NCI-H1694 (cell line): ENCODE measurements at regions not wholly inside any gene's neighbourhood (a gene's known extent, or its start where the extent isn't known, plus 50 kb on each side); places are given as distances from the start of the nearest gene placed in this dataset.
"Not testable (repeated sequence)": the region's sequence is repeated elsewhere in the genome, so short reads cannot be mapped to it uniquely, and the experiment has no call there.

Experiments
- DNase-seq: peaks from one replicate; lab custom pipeline; 2025; lab: John Stamatoyannopoulos, UW

DNA sequence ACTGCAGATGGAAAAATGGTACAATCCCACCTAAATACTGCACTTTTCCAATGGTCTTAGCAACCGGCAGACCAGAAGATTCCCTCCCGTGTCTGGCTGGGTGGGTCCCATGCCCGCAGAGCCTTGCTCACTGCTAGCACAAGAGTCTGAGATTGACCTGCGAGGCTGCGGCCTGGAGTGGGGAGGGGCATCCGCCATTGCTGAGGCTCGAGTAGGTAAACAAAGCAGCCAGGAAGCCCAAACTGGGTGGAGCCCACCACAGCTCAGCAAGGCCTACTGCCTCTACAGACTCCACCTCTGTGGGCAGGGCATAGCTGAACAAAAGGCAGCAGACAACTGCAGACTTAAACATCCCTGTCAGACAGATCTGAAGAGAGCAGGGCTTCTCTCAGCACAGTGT lies 221.6 kb upstream of the CTNND2 start:
- no peak for DNase-seq

DNA sequence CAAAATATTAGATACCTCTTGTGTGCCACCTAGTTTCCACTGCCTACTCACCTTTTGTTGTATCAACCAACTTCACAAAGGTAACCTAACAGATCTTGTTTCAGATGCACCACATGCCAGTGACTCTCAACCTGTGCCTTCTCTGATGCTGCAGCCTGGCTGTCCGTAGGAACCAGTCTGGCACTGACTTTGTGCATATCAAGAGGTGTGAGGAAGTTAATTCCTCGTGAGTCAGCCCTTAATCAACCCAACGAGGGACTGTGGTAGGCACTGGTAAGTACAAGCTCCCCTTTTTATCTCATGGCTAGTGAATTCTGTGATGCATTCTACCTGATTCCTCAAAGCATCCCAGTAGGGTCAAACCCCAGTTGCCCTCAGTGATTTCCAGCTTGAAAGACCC lies 215.4 kb upstream of the CTNND2 start:
- DNase-seq: no peak

DNA sequence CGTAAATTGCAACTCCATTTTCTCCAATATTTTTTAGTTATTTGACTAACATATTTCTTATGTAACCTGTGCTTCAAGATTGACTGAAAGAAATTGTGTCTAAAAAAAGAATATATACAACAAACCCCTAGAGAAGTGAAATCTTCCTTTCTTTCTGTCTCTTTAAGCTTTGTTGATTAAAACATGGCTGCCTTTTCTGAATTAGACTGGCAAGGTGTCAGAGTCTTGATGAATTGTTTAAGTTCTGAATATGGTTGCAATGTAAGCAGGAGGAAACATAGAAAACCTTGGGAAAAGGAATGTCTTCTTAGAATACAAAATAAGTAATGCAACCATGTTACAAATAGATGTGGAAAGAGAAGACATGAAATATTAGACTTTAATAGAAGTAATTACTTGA lies 209.8 kb upstream of the CTNND2 start:
- no peak for DNase-seq

DNA sequence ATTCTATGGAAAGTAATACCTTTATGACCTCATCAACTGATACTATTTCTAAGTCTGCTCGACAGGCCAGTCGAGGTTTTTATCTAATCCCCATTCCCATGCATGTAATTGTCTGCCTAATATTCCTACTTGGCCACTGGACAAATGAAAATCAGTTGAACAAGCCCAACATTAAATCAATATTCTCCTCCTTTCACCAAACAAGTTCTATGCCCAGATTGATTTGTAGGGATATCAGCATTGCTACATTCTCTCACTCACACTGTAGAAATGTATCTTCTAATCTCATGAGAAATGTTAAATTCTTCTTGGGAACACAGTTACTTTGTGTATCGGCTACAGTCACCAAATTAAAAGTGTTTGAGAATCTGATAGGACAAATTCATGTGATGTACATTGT lies 208.8 kb upstream of the CTNND2 start:
- DNase-seq: no peak

DNA sequence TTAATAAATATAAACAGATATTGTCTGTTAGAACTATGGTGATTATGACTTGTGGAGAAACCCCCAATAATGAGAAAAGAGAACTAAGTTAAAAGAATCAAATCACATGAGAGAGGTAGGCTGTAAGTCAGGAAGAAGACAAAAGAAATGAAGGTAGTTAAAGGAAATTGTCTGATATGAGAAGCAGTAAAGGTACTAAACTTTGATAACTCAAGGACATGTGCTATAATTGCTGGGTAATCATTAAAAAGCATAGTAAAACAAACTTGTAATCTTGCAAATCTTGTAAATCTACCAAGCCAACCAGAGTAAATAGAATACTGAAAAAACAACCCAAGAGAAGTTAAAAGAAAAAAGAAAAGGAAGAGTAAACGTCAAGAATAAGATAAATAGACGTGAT lies 207.0 kb upstream of the CTNND2 start:
- no peak for DNase-seq

DNA sequence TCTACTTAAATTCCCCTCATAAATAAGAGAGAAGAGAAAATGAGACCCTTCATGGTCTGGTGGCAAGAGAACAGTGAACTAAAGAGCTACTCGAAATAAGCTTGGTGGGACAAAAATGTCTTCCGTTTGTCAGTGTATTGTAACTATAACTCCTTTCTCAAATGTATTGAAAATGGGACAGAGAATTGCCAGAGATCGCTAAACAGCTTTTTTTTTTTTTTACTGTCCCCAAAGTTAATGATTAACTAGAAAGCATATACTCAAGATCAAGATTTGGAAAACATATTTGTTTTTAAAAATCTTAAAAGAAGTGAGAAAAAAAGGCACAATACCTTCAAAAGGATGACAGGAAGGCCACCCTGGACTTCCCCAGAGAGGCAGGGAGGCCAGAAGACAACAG lies 206.4 kb upstream of the CTNND2 start:
- no peak for DNase-seq

DNA sequence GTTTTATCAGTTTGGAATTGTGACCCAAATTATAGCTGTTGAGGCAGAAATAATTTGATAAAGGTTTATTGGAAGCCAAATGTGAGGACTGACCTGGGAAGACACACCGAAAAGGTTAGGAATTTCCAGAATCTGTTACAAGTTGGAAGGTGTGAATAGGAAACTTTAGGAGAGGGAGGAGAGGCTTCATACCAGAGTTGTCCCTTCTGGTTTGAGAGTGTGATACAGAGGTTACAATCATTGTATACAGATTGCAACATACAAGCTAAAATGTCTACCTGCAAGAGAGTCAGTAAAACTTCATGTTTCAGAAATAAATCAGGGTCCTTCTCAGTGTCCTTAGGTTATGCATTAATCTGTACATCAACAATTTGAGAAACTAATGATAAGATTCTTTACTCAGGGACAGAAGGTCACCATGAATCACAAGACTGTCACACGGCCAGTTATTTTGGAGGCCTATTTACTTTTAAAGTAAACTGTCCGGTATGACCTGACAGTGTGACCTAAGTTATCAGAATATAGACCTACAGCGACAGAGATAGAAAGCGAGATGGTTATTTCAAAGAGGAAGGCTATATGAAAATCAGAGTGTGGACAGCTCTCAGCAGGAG lies 204.9 kb upstream of the CTNND2 start:
- no peak for DNase-seq

DNA sequence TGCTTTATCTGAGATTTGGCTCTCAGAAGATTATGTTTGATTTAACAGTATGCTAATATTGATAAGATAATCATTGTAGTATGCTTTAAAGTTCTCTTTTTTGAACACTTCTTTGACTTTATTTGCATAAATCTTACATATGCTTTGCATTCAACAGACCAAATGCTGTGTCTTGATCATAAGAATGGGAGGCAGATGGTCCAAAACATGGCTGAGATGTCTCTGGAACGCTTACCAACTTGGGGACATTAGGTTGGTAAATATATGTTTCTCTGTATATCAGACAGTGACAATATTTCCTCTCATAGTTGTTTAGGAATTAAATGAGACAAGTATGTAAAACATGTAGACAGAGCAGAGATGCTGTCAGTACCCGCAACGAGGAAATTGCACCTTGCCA lies 197.9 kb upstream of the CTNND2 start:
- DNase-seq: no peak

DNA sequence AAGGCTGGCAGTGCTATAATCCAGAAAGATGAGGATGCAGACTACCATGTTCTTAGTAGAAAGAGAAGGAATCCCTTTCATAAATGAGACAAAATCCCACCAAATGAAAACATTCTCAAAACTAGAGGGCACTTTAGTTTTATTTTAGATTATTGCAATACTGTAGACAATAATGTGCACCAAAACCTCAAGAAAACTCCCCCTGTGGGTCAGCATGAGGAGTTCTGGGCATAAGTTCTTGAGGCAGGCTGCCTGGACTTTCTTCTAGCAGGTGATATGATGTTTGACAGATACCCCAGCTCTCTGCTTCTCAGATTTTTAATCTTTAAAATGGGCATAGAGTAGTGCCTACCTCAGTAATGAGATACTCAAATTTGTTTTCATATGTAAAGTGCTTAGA lies 196.3 kb upstream of the CTNND2 start:
- DNase-seq: no peak

DNA sequence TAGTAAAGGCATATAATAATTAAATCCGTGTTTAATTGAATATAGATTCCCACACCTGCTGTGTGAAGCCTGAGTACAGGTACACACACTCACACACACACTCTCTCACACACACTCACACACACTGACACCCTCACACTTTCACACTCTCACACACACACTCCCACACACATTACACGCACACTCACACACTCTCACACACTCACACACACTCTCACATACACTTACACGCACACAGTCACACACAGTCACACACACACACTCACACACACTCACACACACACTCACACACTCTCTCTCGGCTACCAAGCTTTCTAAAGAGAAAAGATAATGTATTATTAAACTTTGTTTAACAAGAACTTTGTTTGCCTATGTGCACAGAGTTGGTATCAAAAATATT lies 195.1 kb upstream of the CTNND2 start:
- no peak for DNase-seq

DNA sequence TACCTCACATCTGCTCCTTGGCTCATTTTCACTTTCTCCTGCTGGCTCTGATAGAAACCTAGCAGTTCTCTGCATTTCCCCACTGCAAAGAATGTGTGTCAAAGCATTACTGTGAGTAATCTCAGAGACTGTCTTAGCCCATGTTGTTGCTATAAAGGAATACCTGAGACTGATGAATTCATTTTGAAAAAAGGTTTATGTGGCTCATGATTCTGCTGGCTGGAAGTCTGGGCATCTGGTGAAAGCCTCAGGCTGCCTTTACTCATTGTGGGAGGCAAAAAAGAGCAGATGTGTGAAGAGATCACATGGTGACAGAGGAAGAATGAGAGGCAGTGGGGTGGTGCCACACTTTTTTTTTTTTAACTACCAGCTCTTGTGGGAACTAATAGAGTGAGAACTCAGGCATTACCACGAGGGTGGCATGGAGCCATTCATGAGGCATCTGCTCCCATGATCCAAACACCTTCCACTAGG lies 191.6 kb upstream of the CTNND2 start:
- peak; percentile 52 for DNase-seq

DNA sequence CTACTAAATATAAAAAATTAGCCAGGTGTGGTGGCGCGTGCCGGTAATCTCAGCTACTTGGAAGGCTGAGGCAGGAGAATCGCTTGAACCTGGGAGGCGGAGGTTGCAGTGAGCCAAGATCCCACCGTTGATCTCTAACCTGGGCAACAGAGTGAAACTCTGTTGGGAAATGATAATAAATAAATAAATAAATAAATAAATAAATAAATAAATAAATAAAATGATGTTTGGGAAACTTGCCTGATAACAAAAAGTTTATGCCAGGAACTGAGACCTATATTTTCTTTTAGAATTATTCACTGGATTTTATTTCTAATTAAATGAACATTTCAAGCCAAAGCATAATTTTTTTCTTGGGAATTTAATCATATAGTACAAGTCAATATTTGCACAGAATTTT lies 189.3 kb upstream of the CTNND2 start:
- no peak for DNase-seq

DNA sequence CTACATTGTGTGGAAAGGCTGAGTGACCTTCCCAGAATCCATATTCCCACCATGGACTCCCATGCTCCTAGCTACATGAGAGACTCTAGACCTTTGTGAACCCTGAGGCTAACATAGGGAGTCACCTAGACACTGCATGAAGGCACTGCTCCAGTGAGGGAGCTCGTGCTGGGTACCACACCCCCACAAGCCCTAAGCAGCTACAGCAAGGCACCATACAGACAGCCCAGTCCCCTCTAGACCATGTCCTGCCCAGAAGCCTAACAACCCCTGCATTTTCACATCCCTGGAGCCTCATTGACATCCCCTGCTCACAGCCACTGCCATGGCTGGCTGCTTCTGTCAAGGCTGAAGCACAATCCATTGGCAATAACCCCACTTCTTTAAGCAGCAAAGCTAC lies 176.5 kb upstream of the CTNND2 start:
- DNase-seq: no peak

DNA sequence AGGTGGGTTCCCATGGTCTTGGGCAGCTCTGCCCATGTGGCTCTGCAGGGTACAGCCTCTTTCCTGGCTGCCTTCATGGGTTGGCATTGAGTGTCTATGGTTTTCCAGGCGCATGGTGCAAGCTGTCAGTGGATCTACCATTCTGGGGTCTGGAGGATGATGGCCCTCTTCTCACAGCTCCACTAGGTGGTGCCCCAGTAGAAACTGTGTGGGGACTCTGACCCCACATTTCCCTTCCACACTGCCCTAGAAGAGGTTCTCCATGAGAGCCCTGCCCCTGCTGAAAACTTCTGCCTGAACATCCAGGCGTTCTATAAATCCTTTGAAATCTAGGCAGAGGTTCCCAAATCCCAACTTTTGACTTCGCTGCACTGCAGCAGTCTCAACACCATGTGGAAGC lies 174.0 kb upstream of the CTNND2 start:
- not testable (repeated sequence) for DNase-seq

DNA sequence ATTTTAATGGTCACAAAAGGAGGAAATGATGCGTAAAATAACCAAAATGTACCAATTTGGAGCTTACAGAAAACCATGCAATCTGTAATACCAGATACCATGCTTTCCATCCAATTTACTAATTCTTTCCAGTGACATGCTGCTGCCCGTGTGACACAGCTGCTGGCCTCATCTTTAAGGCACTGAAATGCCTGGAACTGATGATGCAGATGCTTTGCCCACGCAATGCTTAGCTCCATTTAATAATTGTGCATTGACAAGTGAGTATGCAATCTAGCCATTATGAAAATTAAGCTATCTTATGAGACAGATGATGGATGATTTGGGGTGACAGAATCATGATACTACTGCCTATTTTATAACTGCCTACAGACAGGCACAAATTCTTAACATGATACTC lies 169.2 kb upstream of the CTNND2 start:
- peak; percentile 34 for DNase-seq

DNA sequence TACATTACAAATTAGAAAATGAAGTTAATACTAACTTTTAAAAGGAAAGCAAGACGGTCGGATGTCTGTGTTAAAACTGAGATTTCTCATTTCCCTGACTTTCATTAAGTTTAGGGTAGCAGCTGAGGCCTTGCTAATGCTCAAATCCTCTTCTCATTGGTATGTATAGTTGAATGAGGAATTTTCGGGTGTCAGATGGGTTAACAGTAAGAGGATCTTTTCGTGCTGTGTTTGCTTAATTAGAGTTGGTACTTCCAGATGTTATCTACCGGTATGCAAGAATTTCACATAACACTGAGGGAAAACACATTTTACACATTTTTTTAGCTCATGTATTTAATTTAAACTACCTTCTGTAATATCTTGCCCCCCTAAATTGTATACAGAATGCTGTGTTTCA lies 168.2 kb upstream of the CTNND2 start:
- DNase-seq: no peak

DNA sequence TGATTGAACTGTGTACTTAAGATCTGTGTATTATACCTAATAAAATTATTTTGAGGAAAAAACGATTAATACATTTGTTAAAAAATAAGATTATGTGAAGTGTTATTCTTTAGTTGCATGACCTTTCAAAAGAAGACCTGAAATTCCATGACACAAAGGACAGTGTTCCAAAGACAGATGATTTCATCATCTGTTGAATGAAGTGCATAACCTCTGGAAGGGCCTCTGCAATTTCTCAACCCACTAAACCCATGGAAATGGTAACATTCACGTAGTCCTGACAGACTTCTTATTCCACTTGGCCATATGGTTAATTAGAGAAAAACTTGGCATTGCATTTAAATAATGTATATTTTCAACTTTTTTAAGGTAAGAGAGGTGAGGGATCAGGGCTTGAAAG lies 167.2 kb upstream of the CTNND2 start:
- no peak for DNase-seq

DNA sequence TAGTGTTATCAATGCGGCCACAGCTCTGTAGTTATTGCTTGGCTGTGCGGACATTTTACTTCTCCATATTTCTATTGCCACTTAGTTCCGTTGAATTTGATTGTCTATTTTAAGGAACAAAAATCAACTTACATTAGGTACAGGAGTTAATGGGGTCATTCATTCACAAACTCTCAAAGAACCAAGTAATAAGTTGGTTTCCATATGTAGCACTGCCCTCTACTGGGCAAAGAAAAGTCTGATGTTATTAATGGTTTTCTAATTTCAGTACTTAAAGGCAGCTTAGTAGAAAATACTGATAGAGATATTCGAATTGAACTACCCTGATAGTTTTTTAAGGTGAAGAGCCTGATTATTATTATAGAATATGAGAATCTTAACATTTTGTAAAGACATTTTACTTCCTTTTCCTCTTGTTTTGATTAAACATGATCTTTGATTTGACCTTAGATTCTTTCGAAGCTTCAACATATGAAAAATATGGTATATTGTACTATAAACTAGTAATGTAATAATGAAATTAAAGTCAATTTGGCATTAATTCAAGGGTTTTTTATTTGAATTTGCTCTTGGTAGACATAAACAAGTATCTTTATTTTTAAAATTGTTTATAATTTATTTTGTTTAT lies 119.5 kb upstream of the CTNND2 start:
- DNase-seq: peak; percentile 95

DNA sequence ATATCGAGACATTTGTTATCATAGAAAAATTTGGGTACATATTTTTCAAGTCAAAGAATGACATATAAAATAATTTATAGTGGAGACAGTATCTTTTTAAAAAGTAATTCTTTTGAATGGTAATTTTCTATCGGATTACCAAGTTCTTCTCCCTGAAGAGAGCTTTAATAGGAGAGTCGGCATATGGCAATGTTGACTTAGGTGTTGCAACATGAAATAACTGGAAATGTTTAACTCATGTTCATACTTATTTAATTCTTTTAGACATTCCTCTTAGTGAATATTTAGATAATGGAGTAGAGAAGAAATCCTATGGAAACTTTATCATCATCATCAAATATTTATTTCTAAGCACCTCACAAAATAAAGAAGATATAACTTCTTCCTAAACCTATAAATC lies 118.2 kb upstream of the CTNND2 start:
- peak; percentile 29 for DNase-seq

DNA sequence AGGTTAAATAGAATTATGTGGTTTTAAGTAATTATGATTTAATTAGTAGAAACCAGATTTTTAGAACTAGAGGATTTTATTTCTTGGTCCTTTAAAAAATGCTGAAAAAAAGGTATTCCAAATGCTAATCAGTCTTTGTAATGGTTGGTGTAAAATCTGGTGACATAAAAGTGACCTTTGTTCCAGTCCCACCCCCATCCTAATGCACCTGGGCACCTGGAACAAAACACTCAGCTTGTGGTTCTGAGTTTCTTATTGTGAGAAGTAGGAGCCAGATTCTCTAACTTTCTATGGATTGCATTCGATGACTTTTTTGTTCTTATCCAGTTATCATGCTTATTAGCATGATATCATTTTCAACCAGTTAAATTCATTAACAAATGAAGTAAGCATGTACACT lies 115.1 kb upstream of the CTNND2 start:
- DNase-seq: no peak

DNA sequence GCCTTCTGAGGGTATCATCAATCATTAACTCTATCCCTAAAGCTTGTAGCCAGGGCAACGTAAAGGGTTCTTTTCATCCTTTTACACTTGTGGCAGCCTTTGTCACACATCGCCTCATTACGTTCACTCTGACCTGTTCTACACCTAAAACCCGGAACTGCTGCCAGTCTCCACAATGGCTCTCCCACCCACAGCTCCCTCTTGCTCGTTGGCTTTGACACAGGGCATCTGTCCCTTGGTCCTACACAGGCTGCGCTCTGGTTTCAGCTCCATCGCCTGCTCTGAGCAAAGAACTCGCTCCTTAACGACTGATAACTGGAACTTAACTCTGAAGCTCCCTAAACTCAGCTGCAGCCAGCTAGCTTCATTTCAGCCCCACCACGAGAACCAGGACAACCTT lies 112.8 kb upstream of the CTNND2 start:
- peak; percentile 45 for DNase-seq

DNA sequence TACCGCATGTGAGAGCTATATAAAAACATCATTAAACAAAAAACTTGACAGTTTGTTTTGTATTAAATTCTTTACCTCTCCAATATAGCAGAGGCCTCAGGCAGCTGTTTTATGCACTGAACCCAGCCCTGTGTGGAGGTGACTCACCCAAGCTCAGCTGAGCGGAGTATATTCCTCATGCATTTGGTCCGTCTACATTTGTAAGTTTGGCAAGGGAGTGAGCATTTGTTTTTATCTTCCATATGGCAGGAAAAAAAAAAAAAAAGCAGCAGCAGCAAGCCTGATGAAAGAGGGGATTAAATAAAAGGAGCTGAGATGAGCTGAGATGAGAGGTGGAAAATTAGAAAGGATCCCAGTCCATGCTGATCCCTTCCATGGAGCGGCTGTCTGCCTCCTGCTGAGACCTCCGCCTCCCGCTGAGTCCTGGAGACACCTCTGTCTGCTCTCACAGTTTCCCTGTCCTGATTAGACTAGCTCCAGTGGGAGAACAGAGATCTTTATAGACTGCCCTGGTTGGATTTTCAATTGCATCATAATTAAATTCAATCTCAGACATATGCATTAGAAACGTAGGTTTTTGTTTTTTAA lies 112.0 kb upstream of the CTNND2 start:
- DNase-seq: peak; percentile 98

DNA sequence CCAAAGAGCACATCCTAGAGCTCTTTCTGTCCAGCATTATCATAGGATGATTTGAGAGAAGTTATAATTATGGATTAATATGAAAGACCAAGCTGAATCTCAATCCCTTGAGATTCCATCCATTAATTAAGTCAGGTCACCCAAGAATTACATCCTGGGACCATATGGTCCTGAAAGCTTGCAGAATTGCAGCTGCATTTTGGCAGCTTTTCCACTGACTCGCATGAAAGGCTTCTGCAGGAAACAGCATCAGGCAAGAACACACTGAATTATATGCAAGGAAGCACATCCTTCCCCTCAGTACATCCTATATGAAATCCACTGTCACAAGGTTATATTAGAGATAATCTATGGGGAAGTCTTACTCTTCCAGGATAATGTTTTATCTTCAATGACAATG lies 109.1 kb upstream of the CTNND2 start:
- DNase-seq: peak; percentile 89

DNA sequence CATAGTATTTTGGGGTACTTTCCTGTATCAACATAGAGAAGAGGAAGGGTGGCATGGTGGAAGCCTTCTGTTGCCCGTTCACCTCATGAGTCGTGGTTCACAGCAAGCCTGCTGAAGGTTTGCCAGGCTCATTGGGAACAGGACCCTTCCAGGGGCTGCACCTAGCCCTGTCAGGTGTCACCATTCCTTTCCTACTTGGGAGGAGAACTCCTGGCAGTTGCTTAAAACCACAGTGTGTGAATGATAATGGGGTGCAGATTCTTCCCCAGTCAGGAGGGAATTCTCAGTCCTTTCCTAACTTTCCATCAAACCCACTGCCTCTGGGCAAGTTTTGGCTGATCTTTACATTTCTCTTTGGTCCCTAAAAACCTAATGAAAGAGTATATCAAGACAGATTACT lies 99.4 kb upstream of the CTNND2 start:
- no peak for DNase-seq
